Activated T-helper 17 cell treated with anti-CD3 and anti-CD28 coated beads, Interleukin-2, amount 50 U/mL, for 72 hours (primary cell): ENCODE measurements at regions not wholly inside any gene's neighbourhood (a gene's known extent, or its start where the extent isn't known, plus 50 kb on each side); places are given as distances from the start of the nearest gene placed in this dataset.
"Not testable (repeated sequence)": the region's sequence is repeated elsewhere in the genome, so short reads cannot be mapped to it uniquely, and the experiment has no call there.

Experiments
- ATAC-seq: fragments of 150-1000 bp; cut with Tn5 transposase; replicated peaks from 2 replicates; pipeline ENCODE4 v1.10.0; 2021; ENCODE audit warnings: mild to moderate bottlenecking, moderate library complexity
- H3K27ac Mint-ChIP-seq: one replicate; pipeline ENCODE4 v1.8.0; 2022; ENCODE audit warnings: mixed read lengths
- H3K27me3 Mint-ChIP-seq: one replicate; pipeline ENCODE4 v1.8.0; 2022; ENCODE audit warnings: mixed read lengths
- H3K36me3 Mint-ChIP-seq: one replicate; pipeline ENCODE4 v1.8.0; 2022; ENCODE audit warnings: low read depth, mild to moderate bottlenecking, mixed read lengths
- H3K4me1 Mint-ChIP-seq: one replicate; pipeline ENCODE4 v1.8.0; 2022; ENCODE audit warnings: mixed read lengths
- H3K4me3 Mint-ChIP-seq: one replicate; pipeline ENCODE4 v1.8.0; 2022; ENCODE audit warnings: mild to moderate bottlenecking, mixed read lengths
- H3K9me3 Mint-ChIP-seq: one replicate; pipeline ENCODE4 v1.8.0; 2022; ENCODE audit warnings: mixed read lengths

GRCh38 chr20:7803411-7804151, 136.7 kb downstream of the HAO1 start:
- not testable (repeated sequence) for H3K36me3 Mint-ChIP-seq, H3K4me3 Mint-ChIP-seq, H3K4me1 Mint-ChIP-seq, ATAC-seq, H3K27me3 Mint-ChIP-seq, H3K27ac Mint-ChIP-seq
- peaks cover 11% of the 10 kb centered on the region for H3K9me3 Mint-ChIP-seq

- no peak for ATAC-seq
- Mint-ChIP-seq H3K4me3 (no peak overlapping the region), H3K36me3 (no peaks in the 10 kb centered on the region), H3K4me1 (no peaks in the 10 kb centered on the region), H3K27ac (no peak overlapping the region), H3K9me3 (peaks cover 21% of the 10 kb centered on the region), H3K27me3 (no peaks in the 10 kb centered on the region)
These were observed 133.4 kb downstream of the HAO1 start for GRCh38 chr20:7806831-7807230.

GRCh38 chr20:7817286-7817685, 123.0 kb downstream of the HAO1 start:
- Mint-ChIP-seq H3K4me3 (no peak overlapping the region), H3K9me3 (no peaks in the 10 kb centered on the region), H3K4me1 (no peaks in the 10 kb centered on the region), H3K36me3 (no peaks in the 10 kb centered on the region), H3K27ac (no peak overlapping the region), H3K27me3 (peaks cover 4% of the 10 kb centered on the region)
- ATAC-seq = no peak

GRCh38 chr20:7818477-7818876, 121.8 kb downstream of the HAO1 start:
- H3K27me3 Mint-ChIP-seq = peaks cover 4% of the 10 kb centered on the region
- no peaks in the 10 kb centered on the region for H3K4me1 Mint-ChIP-seq
- peaks cover 3% of the 10 kb centered on the region for H3K9me3 Mint-ChIP-seq
- H3K4me3 Mint-ChIP-seq = no peak overlapping the region
- H3K36me3 Mint-ChIP-seq = no peaks in the 10 kb centered on the region
- no peak for ATAC-seq
- H3K27ac Mint-ChIP-seq = no peak overlapping the region

- Mint-ChIP-seq H3K4me3 (no peak overlapping the region), H3K9me3 (peaks cover 4% of the 10 kb centered on the region), H3K36me3 (no peaks in the 10 kb centered on the region), H3K27ac (no peak overlapping the region), H3K27me3 (peaks cover 4% of the 10 kb centered on the region), H3K4me1 (no peaks in the 10 kb centered on the region)
- no peak for ATAC-seq
These were observed 119.4 kb downstream of the HAO1 start for GRCh38 chr20:7820897-7821296.

GRCh38 chr20:7822772-7823171, 117.5 kb downstream of the HAO1 start:
- peaks cover 4% of the 10 kb centered on the region for H3K27me3 Mint-ChIP-seq
- no peaks in the 10 kb centered on the region for H3K36me3 Mint-ChIP-seq
- ATAC-seq = no peak
- no peak overlapping the region for H3K27ac Mint-ChIP-seq
- H3K9me3 Mint-ChIP-seq = peaks cover 4% of the 10 kb centered on the region
- no peaks in the 10 kb centered on the region for H3K4me1 Mint-ChIP-seq
- H3K4me3 Mint-ChIP-seq = no peak overlapping the region

GRCh38 chr20:7828437-7828836, 111.8 kb downstream of the HAO1 start:
- no peak for ATAC-seq

GRCh38 chr20:7829031-7829430, 111.2 kb downstream of the HAO1 start:
- H3K36me3 Mint-ChIP-seq = no peaks in the 10 kb centered on the region
- no peak overlapping the region for H3K4me3 Mint-ChIP-seq
- ATAC-seq = no peak
- no peaks in the 10 kb centered on the region for H3K4me1 Mint-ChIP-seq
- no peak overlapping the region for H3K27ac Mint-ChIP-seq
- H3K9me3 Mint-ChIP-seq = no peaks in the 10 kb centered on the region
- no peaks in the 10 kb centered on the region for H3K27me3 Mint-ChIP-seq

More at GRCh38 chr20:7828437-7828836, 111.8 kb downstream of the HAO1 start:
- no peaks in the 10 kb centered on the region for H3K27me3 Mint-ChIP-seq
- H3K27ac Mint-ChIP-seq = no peak overlapping the region
- no peaks in the 10 kb centered on the region for H3K4me1 Mint-ChIP-seq
- H3K4me3 Mint-ChIP-seq = no peak overlapping the region
- peaks cover 2% of the 10 kb centered on the region for H3K9me3 Mint-ChIP-seq
- H3K36me3 Mint-ChIP-seq = no peaks in the 10 kb centered on the region

GRCh38 chr20:7829776-7830175, 110.5 kb downstream of the HAO1 start:
- no peaks in the 10 kb centered on the region for H3K9me3 Mint-ChIP-seq
- no peak overlapping the region for H3K4me3 Mint-ChIP-seq
- H3K4me1 Mint-ChIP-seq = no peaks in the 10 kb centered on the region
- H3K27me3 Mint-ChIP-seq = no peaks in the 10 kb centered on the region
- H3K27ac Mint-ChIP-seq = no peak overlapping the region
- no peak for ATAC-seq
- no peaks in the 10 kb centered on the region for H3K36me3 Mint-ChIP-seq
